Body of pancreas (tissue), 4 donors: ENCODE measurements at regions not wholly inside any gene's neighbourhood (a gene's known extent, or its start where the extent isn't known, plus 50 kb on each side); places are given as distances from the start of the nearest gene placed in this dataset.

Experiments used
- POLR2A ChIP-seq, 3 donors: fragments of 450-650 bp; IDR thresholded peaks; one replicate each; pipeline ENCODE4 v1.6.1; 2016; ENCODE audit warnings: antibody characterized with exemption in 3 of 3, mild to moderate bottlenecking in 2 of 3
- TF ChIP-seq, protein P1 (sequence below), 7 experiments: fragments of 450-650 bp in 4 of 7; fragments of 200-600 bp in 3 of 7; sonication (generic) in 3 of 7; IDR thresholded peaks; one replicate each; pipeline ENCODE4 v1.5.1; 2016 to 2019; ENCODE audit warnings: antibody characterized with exemption in 7 of 7

DNA sequence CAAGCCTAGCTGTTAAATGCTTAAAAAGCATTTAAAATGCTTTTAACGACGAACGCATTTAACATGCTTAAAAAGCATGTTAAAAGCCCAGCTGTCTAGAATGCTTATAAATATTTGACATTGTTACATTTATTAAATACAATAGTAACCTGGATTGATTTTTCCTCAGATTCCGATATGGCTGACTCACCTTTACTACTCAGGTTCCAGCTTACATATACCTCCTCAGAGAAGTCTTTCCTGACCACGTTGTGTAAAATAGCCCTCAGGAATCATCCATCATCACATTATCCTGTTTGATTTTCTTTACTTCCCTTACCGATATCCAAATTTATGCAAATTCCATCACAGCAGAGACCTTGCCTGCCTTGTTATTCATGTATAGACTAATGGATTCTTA is 51.4 kb downstream of the SLC41A2 start:
- TF ChIP-seq POLR2A (IDR thresholded peaks at IDR 0.05): no peak
- TF ChIP-seq, protein P1, sequence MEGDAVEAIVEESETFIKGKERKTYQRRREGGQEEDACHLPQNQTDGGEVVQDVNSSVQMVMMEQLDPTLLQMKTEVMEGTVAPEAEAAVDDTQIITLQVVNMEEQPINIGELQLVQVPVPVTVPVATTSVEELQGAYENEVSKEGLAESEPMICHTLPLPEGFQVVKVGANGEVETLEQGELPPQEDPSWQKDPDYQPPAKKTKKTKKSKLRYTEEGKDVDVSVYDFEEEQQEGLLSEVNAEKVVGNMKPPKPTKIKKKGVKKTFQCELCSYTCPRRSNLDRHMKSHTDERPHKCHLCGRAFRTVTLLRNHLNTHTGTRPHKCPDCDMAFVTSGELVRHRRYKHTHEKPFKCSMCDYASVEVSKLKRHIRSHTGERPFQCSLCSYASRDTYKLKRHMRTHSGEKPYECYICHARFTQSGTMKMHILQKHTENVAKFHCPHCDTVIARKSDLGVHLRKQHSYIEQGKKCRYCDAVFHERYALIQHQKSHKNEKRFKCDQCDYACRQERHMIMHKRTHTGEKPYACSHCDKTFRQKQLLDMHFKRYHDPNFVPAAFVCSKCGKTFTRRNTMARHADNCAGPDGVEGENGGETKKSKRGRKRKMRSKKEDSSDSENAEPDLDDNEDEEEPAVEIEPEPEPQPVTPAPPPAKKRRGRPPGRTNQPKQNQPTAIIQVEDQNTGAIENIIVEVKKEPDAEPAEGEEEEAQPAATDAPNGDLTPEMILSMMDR (IDR thresholded peaks at IDR 0.05): no peak
